OCI-LY7 (cell line): ENCODE measurements at regions not wholly inside any gene's neighbourhood (a gene's known extent, or its start where the extent isn't known, plus 50 kb on each side); places are given as distances from the start of the nearest gene placed in this dataset.

Experiments
- EZH2phosphoT487 ChIP-seq: fragments of 200-600 bp; sonication (generic); IDR thresholded peaks from 2 replicates; pipeline ENCODE4 v1.6.1; 2018; ENCODE audit warnings: low read depth, borderline replicate concordance, mild to moderate bottlenecking, mixed run types, antibody characterized with exemption, low read length, moderate library complexity, mixed read lengths
- TF ChIP-seq, protein P1 (sequence below): fragments of 200-600 bp; sonication (generic); conservative IDR thresholded peaks from 2 replicates; pipeline ENCODE4 v1.5.1; 2014; ENCODE audit warnings: mild to moderate bottlenecking, antibody characterized with exemption, low read length, moderate library complexity, mixed read lengths

DNA sequence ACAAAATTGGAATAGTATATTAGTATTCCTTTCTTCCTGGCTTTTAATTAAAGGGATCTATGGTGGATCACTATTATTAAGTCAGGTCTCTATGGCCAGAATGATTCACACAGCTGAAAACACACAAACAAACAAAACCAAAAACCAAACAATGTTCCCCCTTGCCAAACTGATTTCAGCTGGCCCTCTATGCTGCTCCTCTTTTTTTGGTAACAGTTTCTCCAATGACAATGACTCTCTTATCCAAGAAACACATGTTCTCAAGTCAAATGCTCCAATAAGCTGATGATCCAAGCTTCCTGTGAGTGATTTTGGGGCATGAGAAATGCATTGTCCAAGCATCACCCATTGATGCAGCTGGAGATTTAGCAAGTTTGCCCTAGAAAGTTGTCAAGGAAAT lies 193.4 kb upstream of the TUT7 start:
- TF ChIP-seq, protein P1, sequence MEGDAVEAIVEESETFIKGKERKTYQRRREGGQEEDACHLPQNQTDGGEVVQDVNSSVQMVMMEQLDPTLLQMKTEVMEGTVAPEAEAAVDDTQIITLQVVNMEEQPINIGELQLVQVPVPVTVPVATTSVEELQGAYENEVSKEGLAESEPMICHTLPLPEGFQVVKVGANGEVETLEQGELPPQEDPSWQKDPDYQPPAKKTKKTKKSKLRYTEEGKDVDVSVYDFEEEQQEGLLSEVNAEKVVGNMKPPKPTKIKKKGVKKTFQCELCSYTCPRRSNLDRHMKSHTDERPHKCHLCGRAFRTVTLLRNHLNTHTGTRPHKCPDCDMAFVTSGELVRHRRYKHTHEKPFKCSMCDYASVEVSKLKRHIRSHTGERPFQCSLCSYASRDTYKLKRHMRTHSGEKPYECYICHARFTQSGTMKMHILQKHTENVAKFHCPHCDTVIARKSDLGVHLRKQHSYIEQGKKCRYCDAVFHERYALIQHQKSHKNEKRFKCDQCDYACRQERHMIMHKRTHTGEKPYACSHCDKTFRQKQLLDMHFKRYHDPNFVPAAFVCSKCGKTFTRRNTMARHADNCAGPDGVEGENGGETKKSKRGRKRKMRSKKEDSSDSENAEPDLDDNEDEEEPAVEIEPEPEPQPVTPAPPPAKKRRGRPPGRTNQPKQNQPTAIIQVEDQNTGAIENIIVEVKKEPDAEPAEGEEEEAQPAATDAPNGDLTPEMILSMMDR: no peak
- no peak for TF ChIP-seq EZH2phosphoT487
